ENCODE measurements at regions not wholly inside any gene's neighbourhood (a gene's known extent, or its start where the extent isn't known, plus 50 kb on each side); places are given as distances from the start of the nearest gene placed in this dataset. TPM values are rescaled to one million over a fixed set of nuclear protein-coding genes. Genes with fewer than 3 reads are reported as not detected.

DNA sequence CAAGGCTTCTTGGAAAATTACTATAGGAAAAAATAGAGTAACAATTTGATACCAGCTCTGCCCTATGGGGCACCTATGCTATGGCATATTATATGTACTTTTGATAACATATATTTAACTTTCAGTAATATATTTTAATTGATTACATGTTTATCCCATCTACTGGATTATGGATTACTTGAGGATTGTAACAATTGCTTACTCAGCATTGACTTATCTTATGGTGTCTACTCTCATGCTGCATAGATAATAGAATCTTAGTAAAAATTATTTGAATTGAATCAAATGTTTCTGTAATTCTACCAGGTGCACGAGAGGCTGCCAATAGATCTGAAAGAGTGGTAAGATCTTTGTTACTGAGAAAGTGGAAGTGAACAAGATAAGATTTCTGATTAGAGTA, 57.8 kb upstream of the CALCR start:
- Mint-ChIP-seq H3K27ac (no peak overlapping the region), H3K36me3 (ENCODE audit: insufficient read depth) (no peaks in the 10 kb centered on the region), H3K4me3 (ENCODE audit: low read depth) (no peak overlapping the region), H3K9me3 (ENCODE audit: low read depth) (peaks cover 5% of the 10 kb centered on the region), H3K4me1 (ENCODE audit: low read depth) (peaks cover 5% of the 10 kb centered on the region), H3K27me3 (no peaks in the 10 kb centered on the region)
- TF ChIP-seq CTCF (IDR thresholded peaks at IDR 0.05; ENCODE audit: unreplicated experiment): no peak
- DNase-seq (ENCODE audit: low spot score, unreplicated experiment): no peak

DNA sequence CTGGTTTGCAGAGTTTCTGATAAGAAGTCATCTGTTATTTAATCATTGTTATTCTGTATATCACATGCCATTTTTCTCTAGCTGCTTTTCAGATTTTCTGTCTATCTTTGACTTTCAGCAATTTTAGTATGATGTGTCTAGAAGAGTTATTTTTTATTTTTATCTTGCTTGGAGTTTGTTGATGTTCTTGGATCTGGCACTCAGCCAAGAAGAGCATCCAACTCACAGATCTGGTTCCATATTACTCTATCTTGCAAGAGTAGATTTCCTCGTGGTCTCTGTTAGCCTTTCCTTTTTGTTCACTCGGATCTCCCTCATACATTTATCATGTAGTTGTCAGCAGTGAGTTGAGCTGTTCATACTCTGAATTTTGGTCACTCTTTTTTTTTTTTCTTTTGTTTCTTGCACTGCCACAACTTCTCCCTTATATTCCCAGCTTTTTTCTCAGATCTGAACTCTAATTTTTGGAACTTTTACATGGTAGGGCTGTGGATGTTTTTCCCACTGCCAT, 54.8 kb upstream of the CALCR start:
- no peaks in the 10 kb centered on the region for H3K9me3 Mint-ChIP-seq (ENCODE audit: low read depth)
- no peaks in the 10 kb centered on the region for H3K4me1 Mint-ChIP-seq (ENCODE audit: low read depth)
- H3K36me3 Mint-ChIP-seq (ENCODE audit: insufficient read depth): no peaks in the 10 kb centered on the region
- H3K4me3 Mint-ChIP-seq (ENCODE audit: low read depth): no peak overlapping the region
- H3K27ac Mint-ChIP-seq: no peak overlapping the region
- no peak for DNase-seq (ENCODE audit: low spot score, unreplicated experiment)
- no peaks in the 10 kb centered on the region for H3K27me3 Mint-ChIP-seq
- no peak for TF ChIP-seq CTCF (IDR thresholded peaks at IDR 0.05; ENCODE audit: unreplicated experiment)

GRCh38 chr7:93626869-93627268, 52.3 kb upstream of the CALCR start:
- no peak overlapping the region for H3K4me3 Mint-ChIP-seq (ENCODE audit: low read depth)
- H3K27ac Mint-ChIP-seq: no peak overlapping the region
- no peak for TF ChIP-seq CTCF (IDR thresholded peaks at IDR 0.05; ENCODE audit: unreplicated experiment)
- H3K27me3 Mint-ChIP-seq: no peaks in the 10 kb centered on the region
- DNase-seq (ENCODE audit: low spot score, unreplicated experiment): no peak
- H3K9me3 Mint-ChIP-seq (ENCODE audit: low read depth): no peaks in the 10 kb centered on the region
- peaks cover 3% of the 10 kb centered on the region for H3K4me1 Mint-ChIP-seq (ENCODE audit: low read depth)
- no peaks in the 10 kb centered on the region for H3K36me3 Mint-ChIP-seq (ENCODE audit: insufficient read depth)

Small RNA genes lying in the stretch of these regions (microRNA-seq; reads per million reads assigned to microRNA genes)
- not detected for gene MIR4652 (ENCODE audit: borderline number of aligned reads, unreplicated experiment)

All from progenitor cell of endocrine pancreas (in vitro differentiated cells).